GM19468 (cell line): ENCODE measurements at regions not wholly inside any gene's neighbourhood (a gene's known extent, or its start where the extent isn't known, plus 50 kb on each side); places are given as distances from the start of the nearest gene placed in this dataset.
"Not testable (repeated sequence)": the region's sequence is repeated elsewhere in the genome, so short reads cannot be mapped to it uniquely, and the experiment has no call there.

ENCODE experiments used
- ATAC-seq: cut with Tn5 transposase; IDR thresholded peaks from one replicate; pipeline ENCODE4 v1.9.1; 2021; ENCODE audit warnings: mild to moderate bottlenecking, moderate library complexity, moderate number of reproducible peaks; ENCODE audit not compliant: unreplicated experiment; ENCODE audit errors: extremely low read depth

DNA sequence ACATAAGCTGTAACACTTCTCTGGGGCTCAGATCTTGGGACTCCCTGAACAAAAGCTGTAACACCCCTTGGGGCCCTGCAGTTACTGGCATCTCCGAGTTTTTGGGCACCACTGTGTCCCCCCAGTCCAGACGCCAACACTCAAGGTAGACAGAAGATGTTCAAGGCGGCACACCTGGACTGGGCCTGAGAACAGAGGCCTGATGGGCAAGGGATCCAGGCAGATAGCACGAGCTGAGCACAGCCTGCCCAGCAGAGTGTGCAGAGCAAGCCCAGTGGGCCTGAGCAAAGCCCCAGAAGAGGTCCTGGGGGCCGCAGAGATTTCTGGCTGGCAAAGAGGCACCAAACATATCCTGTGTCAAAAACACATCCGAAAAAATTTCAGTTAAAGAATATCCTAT, 1163.3 kb upstream of the PRR20A start:
- ATAC-seq, result no peak

DNA sequence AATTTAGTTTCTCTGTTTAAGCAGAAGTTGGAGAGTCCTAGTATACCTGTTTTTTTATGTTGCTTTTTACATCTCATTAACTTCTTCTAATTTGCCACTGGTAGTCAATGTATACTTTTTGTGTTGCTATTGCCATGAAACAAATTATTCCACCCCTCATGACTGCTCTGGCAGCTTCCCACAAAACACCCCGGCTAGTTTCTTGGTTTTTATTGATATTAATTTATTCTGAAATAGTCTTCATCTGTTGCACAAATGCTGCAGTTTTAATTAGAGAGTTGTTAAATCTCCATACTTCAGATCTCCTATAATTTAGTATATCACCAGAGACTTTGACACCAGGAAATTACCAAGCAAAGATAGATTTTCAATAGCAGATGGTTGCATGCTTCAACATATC, 1159.3 kb upstream of the PRR20A start:
- ATAC-seq, result no peak

DNA sequence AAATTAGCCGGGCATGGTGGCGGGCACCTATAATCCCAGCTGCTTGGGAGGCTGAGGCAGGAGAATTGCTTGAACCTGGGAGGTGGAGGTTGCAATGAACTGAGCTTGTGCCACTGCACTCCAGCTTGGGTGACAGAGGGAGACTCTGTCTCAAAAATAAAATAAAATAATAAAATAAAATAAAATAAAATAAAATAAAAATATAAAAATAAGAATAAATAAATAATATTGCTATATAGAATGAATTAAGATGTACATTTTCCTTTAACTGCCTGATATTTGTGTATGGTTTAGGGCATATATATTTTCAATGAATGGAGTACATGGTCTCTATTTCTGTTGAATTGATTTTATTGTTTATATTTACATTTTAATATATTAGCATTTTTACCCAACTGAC, 1156.7 kb upstream of the PRR20A start:
- ATAC-seq, result not testable (repeated sequence)

DNA sequence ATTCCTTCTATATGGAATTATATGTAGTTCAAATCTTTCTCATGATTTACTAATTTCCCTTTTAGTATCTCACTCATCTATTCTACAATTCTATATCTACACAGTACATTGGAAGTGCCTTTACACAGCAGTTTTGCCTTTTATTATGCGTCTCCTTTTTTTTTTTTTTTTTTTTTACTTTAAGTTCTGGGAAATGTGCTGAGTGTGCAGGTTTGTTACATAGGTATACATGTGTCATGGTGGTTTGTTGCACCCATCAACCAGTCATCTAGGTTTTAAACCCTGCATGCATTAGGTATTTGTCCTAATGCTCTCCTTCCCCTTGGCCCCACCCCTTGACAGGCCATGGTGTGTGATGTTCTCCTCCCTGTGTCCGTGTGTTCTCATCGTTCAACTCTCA, 1150.1 kb upstream of the PRR20A start:
- no peak for ATAC-seq

DNA sequence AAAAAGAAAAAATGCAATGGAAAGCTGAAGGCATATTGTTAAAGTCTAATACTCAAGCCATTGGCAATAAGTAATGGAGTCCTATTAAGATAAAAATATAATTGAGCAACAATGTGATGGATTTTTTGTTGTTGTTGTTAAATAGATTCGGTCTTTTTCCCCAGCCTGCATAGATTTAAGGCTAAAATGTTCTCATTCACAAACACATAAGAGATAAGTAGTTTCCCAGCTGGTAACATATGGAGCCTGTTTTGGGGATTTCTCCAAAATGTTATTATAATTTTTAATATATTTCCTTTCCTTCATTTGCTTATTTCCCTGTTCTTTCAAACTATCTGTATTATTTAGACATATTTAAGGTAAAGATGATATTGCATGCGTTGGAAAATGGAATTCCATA, 1149.1 kb upstream of the PRR20A start:
- no peak for ATAC-seq

DNA sequence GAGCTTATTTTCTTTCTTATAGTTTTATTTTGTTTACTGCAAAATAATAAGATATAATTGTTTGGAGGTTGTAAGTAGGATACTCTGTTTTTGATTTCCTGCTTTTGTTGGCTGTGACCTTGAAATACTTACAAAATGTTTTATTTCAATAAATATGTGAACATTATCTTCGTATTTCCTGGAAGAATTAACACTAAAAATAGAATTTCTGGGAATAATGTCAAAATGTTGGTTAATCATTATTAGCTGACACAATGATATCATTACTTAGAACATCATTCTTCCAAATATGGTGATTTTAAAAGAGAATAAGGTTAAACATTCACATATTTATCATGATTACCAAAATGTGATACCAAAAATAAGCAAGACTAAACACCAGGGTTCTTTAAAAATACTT, 1148.6 kb upstream of the PRR20A start:
- no peak for ATAC-seq

DNA sequence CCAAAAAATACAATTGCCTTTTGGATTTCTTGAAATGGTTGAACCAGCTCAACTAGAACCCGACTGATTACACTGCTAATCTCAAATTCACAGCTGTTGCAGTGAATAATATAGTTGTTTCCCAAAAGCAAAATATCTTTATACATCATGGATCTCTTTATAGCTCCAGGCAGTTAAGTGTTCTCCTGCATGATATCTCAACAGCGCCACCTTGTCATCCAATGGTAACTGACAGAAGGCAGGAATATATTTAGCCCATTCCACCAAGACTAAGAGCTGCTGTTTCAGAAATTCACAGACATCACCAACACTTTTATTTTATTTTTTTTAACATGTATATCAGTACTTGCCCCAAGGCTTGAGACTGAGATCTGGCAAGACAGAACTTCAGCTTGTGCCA, 1141.0 kb upstream of the PRR20A start:
- no peak for ATAC-seq

DNA sequence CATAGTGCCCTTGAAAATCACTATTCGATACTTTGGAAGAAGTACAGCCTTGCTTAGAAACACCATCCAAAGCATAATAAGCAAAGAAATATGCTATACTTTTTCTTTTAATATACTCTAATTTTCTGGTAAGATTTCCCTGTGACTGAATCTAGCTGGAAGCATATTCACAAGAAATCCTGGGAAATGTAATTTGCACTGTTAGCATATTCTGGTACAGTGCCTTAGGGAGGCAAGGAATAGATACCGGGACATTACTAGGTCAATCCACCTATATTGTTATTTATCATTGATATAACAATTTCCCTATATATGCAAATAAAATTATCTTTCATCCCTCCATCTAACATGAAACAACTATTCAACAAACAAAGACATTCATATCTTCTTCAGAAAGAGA, 1131.3 kb upstream of the PRR20A start:
- no peak for ATAC-seq

DNA sequence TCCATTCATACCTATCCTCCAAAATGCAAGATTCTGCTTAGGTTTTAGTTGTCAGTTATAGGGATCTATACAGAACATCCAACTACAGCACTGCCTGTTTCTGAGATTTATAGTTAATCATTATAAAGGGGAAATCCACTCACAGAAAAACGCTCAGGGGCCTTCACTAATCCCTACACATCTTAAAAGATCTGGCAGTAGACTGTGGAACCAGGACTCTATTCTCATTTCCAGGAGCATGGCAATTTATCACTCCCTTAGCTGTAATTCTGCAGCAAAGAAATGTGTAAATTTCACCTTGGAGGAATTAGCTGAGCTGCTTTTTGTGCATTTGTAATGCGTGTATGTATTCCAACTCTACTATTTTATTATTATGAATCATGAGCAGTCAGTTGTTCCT, 1128.1 kb upstream of the PRR20A start:
- ATAC-seq, result no peak

DNA sequence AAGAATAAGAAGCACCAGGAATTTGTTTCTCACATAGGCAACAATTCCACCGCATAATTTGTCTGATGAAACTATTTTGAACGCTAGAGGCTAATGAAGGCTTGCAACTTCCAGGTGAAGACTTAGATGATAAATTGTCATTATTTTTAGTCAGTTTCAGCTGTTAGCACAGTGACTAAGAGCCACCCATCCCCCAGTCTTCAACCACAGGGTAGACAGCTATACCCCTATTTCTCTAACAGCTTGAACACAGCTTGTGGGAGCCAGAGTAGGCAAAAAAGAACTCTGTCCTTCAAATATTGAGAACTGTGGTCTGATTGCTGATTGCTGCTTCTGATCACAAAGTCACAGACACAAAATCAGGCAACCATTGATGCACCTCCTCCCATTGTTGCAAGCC, 1124.8 kb upstream of the PRR20A start:
- no peak for ATAC-seq

DNA sequence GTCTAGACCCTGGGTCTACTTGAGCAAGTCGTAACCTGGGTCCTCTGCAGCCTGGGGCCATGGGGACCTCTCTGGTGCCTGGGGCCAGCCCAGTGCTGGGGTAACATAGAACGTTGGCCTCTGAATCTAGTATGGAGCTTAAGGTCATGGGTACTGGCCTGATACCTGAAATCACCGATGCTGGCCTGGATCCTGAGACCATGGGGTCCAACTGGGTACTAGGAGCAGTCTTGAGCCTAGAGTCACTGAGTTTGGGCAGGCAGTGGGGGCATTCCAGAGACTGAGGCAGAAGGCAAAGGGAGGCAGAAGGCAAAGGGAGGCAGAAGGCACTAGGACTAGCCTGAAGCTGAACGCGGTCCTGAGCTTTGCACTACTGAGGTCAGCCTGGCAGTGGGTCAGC, 1121.1 kb upstream of the PRR20A start:
- no peak for ATAC-seq

DNA sequence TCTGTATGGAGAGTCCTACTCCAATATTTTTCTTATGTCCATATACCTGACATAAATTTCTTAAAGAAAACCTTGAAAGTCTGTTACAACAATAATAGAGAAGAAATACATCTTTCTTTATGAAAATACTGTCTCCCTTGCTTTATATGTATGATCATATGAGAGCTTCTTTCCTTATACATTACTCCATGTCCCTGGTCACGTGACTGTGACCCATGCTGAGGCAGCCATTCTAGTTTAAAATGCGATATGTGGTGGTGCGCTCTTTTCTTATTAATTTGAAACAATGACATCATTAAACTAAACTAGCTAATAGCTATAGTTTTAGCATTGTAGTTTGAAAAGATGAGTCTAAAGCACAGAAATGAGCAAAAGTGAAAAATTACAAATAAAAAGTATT, 1120.3 kb upstream of the PRR20A start:
- no peak for ATAC-seq

DNA sequence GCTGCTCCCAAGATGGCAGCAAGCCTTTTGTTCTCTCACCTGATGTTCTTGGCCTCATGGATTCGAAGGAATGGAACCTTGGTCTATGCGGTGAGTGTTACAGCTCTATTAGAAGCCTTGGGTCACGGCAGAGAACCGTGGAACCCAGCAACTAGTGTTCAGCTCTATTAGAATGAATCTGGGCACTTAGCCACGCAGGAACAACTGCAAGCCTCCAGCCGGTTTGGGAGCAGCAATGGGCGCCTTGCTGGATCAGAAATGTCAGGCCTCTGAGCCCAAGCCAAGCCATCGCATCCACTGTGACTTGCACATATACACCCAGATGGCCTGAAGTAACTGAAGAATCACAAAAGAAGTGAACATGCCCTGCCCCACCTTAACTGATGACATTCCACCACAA, 1100.7 kb upstream of the PRR20A start:
- ATAC-seq, result no peak

DNA sequence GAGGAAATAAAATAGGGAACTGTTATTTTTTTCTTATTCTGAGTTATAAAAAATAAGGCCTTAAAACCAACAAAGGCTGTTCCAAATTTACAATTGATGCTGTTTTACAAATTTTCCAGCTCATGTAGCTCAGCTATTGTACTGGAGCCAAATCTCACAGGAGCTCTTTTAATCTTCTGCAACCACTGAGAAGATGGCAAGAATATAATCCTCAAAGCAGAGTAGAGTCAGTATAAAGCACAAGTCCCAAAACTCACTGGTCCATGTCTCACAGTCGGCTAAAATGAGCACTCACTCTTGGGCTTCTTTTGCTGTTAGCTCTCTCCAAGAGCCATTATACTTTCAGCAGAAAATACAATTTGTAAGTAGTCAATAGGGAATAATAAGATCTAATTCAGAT, 1074.4 kb upstream of the PRR20A start:
- ATAC-seq, result no peak

DNA sequence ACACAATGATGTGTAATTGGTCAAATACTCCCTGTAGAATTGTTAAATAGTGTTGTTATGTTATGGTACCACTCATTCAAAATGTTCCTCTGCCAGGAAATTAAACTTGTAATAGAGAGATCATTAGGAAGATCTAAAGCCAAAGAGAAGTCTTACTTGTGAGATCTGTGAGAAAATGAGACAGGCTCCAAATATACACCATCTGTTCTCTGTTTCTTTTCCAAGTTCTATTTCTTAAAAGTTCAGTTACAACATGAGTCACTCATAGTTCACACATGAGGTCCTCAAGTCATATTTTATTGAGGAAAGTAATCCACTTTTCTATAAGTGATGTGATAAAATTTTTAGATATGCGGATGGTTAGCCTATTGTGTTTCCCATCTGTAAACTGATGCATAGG, 1038.1 kb upstream of the PRR20A start:
- no peak for ATAC-seq

DNA sequence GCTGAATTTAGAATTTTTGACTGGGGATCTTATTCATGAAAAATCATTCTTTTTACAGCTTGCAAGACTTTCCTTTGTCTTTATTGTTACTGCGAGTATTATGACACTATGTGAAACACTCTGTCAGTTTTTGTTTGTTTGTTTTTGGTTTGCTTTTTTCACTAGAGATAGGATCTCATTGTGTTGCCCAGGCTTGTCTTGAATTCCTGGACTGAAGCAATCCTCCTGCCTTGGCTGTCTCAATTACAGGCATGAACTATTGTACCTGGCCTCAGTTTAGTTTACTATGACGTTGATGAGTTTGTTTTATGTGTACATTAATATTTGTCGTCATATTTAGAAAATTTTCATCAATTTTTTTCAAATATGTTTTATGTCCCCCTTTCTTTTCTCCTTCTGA, 1030.0 kb upstream of the PRR20A start:
- ATAC-seq, result no peak

DNA sequence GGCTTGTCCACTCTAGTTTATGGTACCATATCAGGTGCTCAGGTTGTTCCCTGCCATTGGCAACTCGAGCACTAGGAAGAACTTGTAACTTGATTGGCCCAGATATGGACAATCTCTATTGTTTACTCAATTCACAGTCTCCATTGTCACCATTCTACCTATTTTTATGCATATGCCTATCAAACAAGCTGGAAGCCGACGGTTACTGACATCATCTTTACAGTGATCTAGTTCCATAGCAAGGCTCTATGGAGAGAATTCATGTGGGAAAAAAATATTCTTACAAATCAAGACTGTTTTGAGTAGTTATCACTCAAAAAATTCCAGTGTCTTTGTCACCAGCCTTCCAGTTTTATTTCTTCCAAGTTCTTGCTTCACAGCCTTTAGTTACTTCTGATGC, 1006.2 kb upstream of the PRR20A start:
- ATAC-seq, result no peak

DNA sequence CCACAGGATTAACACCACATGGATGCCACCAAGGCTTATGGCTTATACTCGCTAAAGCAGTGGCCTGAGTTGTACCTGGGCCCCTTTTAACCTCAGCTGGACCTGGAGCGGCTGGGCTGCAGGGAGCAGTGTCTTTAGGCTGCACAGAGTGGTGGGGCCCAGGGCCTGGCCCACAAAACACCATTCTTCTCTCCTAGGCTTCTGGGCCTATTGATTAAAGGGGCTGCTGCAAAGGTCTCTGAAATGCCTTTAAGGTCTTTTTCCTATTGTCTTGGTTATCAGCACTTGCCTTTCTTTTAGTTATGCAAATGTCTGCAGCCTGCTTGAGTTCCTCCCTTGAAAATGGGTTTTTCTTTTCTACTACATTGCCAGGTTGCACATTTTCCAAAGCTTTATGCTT, 973.9 kb upstream of the PRR20A start:
- ATAC-seq, result no peak

DNA sequence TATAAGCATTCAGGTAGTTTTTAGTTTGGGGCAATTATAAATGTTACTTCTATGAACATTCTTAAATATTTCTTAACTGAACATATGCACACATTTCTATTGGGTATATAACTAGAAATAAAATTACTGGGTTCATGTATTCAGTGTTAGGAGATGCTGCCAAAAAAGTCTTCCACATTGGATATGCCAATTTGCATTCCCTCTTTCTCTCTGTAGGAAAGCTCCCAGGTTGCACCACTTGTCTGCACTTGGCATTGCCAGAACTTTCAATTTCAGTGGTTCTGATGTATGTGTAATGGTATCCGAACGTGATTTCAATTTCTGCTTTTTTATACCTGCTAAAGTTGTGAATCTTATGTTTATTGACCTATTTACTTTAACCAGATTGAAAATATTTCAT, 972.1 kb upstream of the PRR20A start:
- no peak for ATAC-seq

DNA sequence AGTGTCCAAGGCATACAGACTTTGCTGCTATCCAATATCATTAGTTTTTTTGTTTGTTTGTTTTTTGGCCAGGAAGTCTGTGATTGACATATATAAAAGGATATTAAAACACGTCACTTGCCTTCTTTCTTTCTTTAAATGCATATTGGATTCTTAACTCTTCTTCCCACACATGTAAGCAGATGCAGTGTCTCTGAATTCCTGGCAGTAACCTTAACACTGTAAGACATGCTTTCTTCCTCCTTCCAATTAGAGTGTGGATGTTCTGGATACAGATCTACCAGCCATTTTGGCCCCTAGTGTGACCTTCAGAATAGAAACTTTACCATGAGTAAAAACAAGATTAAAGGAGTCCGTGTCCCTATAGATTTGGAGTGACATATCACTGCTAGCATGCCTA, 967.4 kb upstream of the PRR20A start:
- no peak for ATAC-seq

DNA sequence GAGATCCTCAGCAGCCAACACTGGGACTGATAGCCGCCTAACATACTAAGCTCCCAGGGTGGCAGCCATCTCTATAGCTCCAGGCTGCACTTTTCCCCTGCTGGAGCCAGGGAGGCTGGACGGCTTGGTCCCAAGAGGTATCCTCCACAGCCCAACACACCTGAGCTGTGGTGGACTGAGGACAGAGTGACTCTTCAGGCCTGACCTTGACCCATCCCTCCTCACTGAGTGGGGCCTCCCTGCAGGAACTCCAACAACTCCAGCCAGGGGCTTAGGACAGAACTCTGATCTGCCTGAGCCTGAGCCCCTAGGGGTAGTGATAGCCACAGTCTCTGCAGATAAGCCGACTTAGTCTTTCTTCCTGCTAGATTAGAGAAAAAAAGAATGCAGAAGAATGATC, 958.1 kb upstream of the PRR20A start:
- ATAC-seq, result no peak

DNA sequence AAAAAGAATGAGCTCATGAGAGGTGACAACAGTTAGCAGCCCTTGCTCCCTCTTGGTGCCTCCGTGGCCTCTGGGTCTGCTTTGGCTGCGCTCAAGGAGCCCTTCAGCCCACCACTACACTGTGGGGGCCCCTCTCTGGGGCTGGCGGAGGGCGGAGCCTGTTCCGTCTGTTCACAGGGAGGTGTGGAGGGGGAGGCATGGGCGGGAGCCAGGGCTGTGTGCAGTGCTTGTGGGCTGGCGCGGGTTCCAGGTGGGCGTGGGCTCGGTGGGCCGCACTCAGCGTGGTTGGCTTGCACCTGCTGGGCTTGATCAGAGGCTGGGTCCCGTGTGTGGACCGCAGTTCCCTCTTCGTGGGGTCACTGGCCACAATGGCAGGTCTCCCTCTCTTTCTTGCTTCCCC, 953.4 kb upstream of the PRR20A start:
- no peak for ATAC-seq

DNA sequence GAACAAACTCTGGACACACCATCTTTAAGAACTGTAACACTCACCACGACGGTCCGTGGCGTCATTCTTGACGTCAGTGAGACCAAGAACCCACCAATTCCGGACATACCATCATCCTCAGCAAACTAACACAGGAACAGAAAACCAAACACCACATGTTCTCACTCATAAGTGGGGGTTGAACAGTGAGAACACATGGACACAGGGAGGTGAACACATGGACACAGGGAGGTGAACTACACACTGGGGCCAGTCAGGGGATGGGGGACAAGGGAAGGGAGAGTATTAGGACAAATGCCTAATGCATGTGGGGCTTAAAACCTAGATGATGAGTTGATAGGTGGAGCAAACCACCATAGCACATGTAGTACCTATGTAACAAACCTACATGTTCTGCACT, 952.1 kb upstream of the PRR20A start:
- ATAC-seq, result not testable (repeated sequence)
